GM13977 (cell line): ENCODE measurements at regions not wholly inside any gene's neighbourhood (a gene's known extent, or its start where the extent isn't known, plus 50 kb on each side); places are given as distances from the start of the nearest gene placed in this dataset.

Source experiments
- DNase-seq: peaks from one replicate; pipeline ENCODE4 v3.0.0; 2012; ENCODE audit warnings: low spot score
- CTCF ChIP-seq: IDR thresholded peaks from 2 replicates; pipeline ENCODE4 v1.5.1; 2012; ENCODE audit warnings: mild to moderate bottlenecking, control low read depth; ENCODE audit not compliant: insufficient read depth; ENCODE audit errors: extremely low read depth, missing control alignments
- in situ Hi-C: fragments of 300-500 bp; cut with MboI; formaldehyde crosslinking; loops from one replicate; pipeline ENCODE4 v1.12.0; 2022; ENCODE audit warnings: low sequenced_read_pairs, low pct_unique_long_range_greater_than_20kb, mixed read lengths, inconsistent platforms; ENCODE audit not compliant: unreplicated experiment

GRCh38 chr13:76634431-76635191, 251.6 kb downstream of the KCTD12 start:
- DNase-seq = no peak
- no peak for TF ChIP-seq CTCF
- in situ Hi-C loops = no loop called here

GRCh38 chr13:76632401-76633044, 253.7 kb downstream of the KCTD12 start:
- in situ Hi-C loops = no loop called here
- DNase-seq = no peak
- no peak for TF ChIP-seq CTCF

GRCh38 chr13:76630629-76631230, 255.5 kb downstream of the KCTD12 start:
- no peak for DNase-seq
- in situ Hi-C loops = no loop called here
- no peak for TF ChIP-seq CTCF

- TF ChIP-seq CTCF = no peak
- DNase-seq = no peak
Measured at GRCh38 chr13:76622315-76623040, 263.7 kb downstream of the KCTD12 start.

GRCh38 chr13:76621705-76622104, 264.5 kb downstream of the KCTD12 start:
- DNase-seq = no peak
- no peak for TF ChIP-seq CTCF
- in situ Hi-C loops = no loop called here

More at GRCh38 chr13:76622315-76623040, 263.7 kb downstream of the KCTD12 start:
- in situ Hi-C loops = no loop called here

GRCh38 chr13:76620036-76620435, 266.2 kb downstream of the KCTD12 start:
- no peak for DNase-seq
- in situ Hi-C loops = no loop called here

More at GRCh38 chr13:76620036-76620435, 266.2 kb downstream of the KCTD12 start:
- no peak for TF ChIP-seq CTCF
